GM23338 (cell line): ENCODE measurements at regions not wholly inside any gene's neighbourhood (a gene's known extent, or its start where the extent isn't known, plus 50 kb on each side); places are given as distances from the start of the nearest gene placed in this dataset.

ENCODE experiments used
- EZH2 ChIP-seq: fragments of 200-600 bp; sonication (generic); IDR thresholded peaks from one replicate; pipeline ENCODE4 v1.8.0; 2017; ENCODE audit warnings: antibody characterized with exemption, mild to moderate bottlenecking, low read depth; ENCODE audit not compliant: unreplicated experiment
- EZH2phosphoT487 ChIP-seq: fragments of 200-600 bp; sonication (generic); IDR thresholded peaks from one replicate; pipeline ENCODE4 v1.8.1; 2018; ENCODE audit warnings: antibody characterized with exemption; ENCODE audit not compliant: unreplicated experiment
- POLR2AphosphoS5 ChIP-seq: IDR thresholded peaks from 2 replicates; pipeline ENCODE4 v1.6.1; 2016; ENCODE audit warnings: antibody characterized with exemption, low read depth
- STAT1 ChIP-seq: IDR thresholded peaks from one replicate; pipeline ENCODE4 v1.6.1; 2016; ENCODE audit warnings: antibody characterized with exemption; ENCODE audit not compliant: unreplicated experiment
- ZNF331 ChIP-seq: fragments of 250-450 bp; sonication (Bioruptor Pico); IDR thresholded peaks from 2 replicates; pipeline ENCODE4 v1.5.0; 2020; ENCODE audit warnings: low read depth, mild to moderate bottlenecking, moderate library complexity
- TF ChIP-seq, protein P1 (sequence below), 2 experiments: fragments of 200-600 bp in 1 of 2; sonication (generic) in 1 of 2; conservative IDR thresholded peaks; 2 replicates each; pipeline versions ENCODE4 v1.5.1 to v1.6.1; 2016 to 2017; ENCODE audit warnings: antibody characterized with exemption in 2 of 2, low read depth in 2 of 2, mild to moderate bottlenecking in 2 of 2, moderate library complexity in 1 of 2

GRCh38 chr7:112579388-112579787 is 98.6 kb downstream of the LSMEM1 start:
- TF ChIP-seq, protein P1, sequence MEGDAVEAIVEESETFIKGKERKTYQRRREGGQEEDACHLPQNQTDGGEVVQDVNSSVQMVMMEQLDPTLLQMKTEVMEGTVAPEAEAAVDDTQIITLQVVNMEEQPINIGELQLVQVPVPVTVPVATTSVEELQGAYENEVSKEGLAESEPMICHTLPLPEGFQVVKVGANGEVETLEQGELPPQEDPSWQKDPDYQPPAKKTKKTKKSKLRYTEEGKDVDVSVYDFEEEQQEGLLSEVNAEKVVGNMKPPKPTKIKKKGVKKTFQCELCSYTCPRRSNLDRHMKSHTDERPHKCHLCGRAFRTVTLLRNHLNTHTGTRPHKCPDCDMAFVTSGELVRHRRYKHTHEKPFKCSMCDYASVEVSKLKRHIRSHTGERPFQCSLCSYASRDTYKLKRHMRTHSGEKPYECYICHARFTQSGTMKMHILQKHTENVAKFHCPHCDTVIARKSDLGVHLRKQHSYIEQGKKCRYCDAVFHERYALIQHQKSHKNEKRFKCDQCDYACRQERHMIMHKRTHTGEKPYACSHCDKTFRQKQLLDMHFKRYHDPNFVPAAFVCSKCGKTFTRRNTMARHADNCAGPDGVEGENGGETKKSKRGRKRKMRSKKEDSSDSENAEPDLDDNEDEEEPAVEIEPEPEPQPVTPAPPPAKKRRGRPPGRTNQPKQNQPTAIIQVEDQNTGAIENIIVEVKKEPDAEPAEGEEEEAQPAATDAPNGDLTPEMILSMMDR (conservative IDR thresholded peaks at IDR 0.05; ENCODE audit: low read depth in 2 of 2): no peak
- no peak for TF ChIP-seq ZNF331 (CRISPR knock-in tag)
- TF ChIP-seq EZH2phosphoT487: no peak
- no peak for TF ChIP-seq POLR2AphosphoS5
- TF ChIP-seq EZH2: no peak
- TF ChIP-seq STAT1: no peak
